Activated CD4-positive, alpha-beta T cell treated with anti-CD3 and anti-CD28 coated beads for 48 hours (primary cell): ENCODE measurements at regions not wholly inside any gene's neighbourhood (a gene's known extent, or its start where the extent isn't known, plus 50 kb on each side); places are given as distances from the start of the nearest gene placed in this dataset.
A peak's percentile ranks its signal among the peaks of the same experiment; 100 is the strongest.

Source experiments
- DNase-seq: peaks from one replicate; pipeline ENCODE4 v3.0.0-alpha.2; 2020

- DNase-seq: no peak
Observed at GRCh38 chr17:72534265-72534664, 413.4 kb downstream of the SOX9 start.

DNA sequence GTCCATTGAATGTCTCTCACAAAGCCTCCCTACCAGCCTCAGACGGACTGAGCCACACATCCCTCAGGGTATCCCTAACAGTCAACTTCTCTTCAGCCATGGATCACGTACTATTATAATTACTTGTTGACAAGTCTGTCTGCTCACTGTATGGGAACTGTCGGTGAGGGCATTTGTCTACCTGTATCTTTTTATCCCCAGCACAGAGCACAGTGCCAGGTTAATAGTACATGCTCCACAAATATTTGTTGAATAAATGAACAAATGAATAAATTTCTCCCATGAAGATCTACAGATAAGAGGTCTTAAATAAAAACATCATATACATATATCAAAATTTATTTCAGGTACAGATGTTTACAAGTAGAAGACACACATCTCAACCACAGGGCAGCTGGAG lies 414.0 kb downstream of the SOX9 start:
- DNase-seq: no peak

DNA sequence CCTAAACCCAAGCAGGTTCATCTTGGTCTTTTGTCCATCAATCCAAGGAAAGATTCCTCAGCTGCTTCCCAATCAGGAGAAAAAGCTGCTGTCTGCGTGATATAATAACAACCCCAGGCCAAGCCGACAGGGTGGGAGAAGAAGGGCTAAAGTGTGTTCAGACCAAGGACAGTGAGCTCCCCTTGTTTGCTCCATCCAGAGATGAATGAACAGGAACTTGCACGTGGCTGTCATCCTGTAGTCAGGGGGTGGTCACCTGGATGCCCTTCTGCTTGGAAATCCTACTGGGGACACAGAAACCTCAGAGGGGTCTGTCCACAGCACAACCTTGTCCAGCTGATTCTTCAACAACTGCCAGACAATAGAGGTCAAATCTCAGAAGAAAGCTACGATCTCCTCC lies 414.5 kb downstream of the SOX9 start:
- no peak for DNase-seq

GRCh38 chr17:72535779-72536178 lies 415.0 kb downstream of the SOX9 start:
- DNase-seq: no peak

DNA sequence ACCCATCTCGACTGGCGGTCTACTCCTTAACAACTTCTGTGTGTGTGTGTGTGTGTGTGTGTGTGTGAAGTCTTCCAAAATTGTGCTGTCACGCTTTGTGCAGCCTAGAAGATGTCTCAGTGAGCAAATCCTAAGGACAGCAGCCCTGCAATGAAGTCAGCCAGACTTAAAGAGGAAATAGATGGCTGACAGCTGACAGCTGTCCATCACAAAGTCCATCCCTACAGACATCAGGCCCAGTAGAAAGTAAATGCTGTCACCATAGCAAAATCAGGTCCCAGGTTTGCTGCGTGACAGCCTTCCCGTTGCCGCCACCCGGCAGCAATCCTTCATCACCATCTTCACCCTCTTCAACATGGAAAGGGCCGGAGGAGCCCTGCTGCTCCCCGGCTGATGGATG lies 416.0 kb downstream of the SOX9 start:
- DNase-seq: no peak

DNA sequence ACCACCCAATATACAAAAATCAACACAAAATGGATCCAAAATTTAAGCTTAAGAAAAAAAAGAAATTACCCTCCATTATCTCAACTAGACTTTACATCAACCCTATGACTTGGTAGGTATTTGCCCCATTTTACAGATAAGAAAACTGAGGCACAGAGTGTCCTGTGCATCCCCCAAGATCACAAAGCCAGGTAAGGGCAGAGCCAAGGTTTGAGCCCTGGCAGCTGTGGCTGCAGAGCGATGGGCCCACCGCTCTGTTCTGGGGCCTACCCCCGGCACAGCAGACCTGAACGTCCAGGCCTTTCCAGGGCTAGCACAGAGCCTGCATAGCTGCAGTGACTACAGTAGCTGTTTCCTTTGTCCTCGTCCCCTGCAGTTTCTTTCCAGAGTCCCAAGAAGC lies 417.6 kb downstream of the SOX9 start:
- DNase-seq: no peak

DNA sequence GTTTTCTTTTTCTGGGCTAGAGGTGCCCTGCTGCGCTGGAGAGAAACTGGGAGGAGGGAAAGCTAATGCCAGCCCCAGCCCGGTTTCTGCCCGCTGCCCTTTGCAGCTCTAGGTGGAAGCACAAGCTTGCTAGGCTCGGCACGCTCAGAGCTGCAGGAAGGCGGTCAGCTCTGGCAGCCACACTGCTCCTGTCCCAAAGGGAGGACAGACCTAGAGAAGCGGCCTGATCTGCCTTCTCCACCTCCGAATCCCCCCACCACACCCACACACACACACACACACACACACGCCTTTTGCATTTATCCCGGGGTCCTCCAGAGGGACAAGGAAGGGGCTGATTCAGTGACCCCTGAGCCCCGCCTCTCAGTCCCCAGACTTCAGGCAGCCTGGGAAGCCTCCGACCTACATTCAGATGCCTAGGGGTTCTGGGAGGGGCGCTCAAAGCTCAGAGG lies 418.1 kb downstream of the SOX9 start:
- no peak for DNase-seq

- DNase-seq: peak; percentile 75
Observed at GRCh38 chr17:72539981-72540897, 419.4 kb downstream of the SOX9 start.

DNA sequence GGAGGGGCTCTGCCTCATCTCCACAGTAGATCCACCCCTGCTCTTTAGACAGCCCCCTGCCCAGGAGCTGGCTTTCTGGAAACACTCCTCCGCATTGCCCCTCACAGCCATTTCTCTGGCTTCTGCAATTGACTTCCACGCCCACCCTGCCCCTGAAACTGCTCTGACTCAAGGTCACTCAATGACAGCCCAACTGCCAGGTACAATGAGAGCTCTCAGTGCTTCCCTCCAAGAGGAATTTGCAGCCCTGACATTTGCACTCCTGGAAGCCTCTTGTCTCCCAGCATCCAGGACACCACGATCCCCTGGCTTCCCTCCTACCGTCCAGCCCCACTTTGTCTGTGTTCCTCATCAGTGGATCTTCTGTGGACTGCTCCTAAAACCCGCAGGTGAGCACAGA lies 421.5 kb downstream of the SOX9 start:
- DNase-seq: no peak

DNA sequence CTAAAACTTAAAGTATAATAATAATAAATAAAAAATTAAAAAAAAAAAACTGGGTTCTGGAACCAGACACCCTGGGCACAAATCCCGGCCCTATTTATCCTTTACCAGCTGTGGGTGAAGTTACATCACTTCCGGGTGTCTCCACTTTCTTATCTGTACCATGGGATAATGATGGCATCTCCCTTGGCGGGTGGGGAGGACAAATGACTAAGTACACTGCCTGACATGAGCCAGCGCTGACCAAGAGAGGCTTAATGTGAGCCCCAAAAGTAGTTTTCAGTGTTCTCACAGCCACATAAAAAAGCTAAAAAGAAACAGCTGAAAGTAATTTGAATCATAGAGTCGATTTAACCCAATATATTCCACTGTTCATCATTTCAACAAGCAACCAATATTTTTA lies 424.9 kb downstream of the SOX9 start:
- DNase-seq: no peak

DNA sequence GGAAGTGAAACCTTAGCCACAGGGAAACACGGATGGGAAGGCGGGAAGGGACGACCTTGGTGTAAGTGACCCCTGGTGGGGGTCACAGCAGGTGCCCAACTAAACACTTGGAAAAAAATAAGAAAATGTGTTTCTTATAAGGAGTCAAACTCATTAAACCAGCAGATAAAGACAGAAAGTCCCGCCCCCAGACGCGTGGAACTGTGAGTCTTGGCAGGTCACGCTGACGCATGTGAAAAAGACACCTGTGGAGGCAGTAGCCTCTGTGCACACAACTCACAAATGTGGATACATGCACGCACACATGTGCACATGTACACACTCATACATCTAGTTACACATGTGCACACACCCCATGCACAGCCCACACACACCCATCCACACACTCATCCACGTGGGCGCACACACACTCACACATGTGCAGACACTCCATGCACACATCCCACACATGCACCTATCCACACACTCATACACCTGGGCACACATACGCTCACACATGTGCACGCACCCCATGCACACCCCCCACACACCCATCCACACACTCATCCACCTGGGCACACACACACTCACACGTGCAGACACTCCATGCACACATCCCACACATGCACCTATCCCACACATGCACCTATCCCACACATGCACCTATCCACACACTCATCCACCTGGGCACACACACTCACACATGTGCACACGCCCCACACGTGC lies 432.4 kb downstream of the SOX9 start:
- DNase-seq: no peak

DNA sequence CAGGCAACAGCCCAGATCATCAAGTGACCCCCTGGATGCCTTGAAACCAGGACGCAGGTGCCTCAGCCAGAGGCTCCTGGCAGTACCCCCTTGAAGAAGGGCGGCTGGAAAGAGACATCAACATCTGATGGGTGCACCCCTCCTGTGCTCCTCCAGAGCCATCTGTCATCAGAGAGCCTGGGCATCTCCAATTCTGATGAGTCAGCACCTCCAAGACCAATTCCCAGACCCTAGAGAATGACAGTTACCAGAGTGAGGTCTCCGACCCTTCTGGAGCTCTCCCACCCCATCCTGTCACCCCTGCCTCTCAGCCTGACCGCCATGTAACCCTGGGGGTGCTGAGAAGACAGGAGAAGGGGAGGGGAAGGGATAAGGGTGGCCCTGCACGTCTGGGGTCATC lies 433.7 kb downstream of the SOX9 start:
- no peak for DNase-seq

GRCh38 chr17:72555052-72555451 lies 434.2 kb downstream of the SOX9 start:
- DNase-seq: no peak

DNA sequence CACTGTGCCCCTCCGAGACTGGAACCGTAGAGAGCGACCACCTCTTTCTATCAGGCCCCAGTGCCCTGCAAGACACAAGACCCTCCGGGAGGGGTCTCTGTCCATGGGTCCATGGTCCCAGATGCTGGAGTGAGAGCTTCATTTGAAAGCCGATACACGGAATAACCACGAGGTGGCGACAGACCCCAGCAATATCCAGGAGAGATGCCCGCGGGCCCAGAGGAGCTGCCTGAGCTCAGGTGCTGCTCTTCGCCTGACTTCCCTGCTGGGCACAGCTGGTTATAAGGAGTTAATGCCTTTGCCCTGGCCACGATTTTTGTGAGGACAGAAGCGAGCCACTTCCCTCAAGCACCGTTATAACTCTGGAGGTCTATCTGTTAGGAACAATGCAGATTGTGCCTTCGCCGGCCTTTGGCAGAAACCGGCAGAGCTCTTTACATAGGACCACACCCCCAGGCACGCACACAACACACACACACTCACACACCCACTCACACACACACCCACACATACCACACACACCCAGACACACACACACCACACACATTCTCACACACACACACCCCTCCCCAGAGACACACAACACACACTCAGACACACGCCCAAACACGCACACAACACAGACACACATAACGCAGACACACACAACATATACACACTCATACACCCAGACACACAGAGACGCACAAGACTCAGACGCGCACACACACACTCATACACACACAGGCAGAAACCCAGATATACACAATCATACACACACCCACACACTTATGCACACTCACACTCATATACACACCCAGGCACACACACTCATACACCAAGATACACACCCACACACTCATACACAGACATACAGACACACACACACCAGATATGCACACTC lies 436.4 kb downstream of the SOX9 start:
- peak; percentile 75 for DNase-seq

- no peak for DNase-seq
Observed at GRCh38 chr17:72558971-72559476, 438.2 kb downstream of the SOX9 start.

DNA sequence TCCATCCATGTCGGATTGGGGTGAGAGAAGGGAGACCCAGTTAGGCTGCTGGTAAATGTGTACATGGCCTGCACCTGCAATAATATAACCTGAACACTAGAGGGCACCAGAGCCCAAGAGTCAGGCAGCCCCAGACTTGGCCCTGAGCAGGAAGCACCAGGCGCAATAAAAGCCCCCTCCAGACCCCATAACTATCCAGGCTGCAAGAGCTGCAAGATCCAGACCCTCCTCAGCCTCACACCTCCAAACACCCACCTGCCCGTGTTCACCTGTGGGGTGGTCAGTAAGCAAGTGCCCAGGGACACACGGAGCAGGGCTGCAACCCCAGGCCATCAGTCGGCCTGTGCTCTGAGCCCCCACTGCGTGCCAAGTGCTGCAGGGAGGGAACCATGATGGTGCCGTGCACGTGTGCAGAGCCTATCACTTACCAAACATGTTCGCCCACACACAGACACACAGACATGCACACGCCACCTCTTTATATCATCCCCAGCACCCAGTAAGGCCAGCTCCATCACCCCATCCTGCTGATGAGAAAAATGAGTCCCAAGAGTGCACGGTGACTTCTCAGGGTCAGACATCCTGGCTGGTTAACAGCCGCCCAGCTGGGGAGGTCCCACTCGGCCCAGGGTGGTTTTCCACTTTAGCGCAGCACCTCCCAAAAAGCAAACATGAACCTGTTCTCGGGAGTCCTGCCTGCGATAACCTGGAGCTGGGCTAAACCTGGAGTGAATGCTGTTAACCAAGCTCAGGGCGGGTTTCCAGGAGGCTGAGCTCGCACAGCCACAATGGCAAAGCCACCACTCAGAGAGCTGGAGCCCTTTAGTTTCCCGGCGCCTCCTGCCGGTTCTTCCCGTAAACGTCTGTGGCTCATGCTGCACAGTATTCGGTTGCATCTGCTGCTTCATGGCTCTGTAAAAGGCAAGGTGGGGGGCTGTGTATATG lies 439.8 kb downstream of the SOX9 start:
- DNase-seq: peak; percentile 52

- DNase-seq: no peak
Observed at GRCh38 chr17:72561266-72561665, 440.4 kb downstream of the SOX9 start.

GRCh38 chr17:72561680-72562079 lies 440.9 kb downstream of the SOX9 start:
- DNase-seq: no peak

GRCh38 chr17:72562615-72563188 lies 441.9 kb downstream of the SOX9 start:
- DNase-seq: no peak

DNA sequence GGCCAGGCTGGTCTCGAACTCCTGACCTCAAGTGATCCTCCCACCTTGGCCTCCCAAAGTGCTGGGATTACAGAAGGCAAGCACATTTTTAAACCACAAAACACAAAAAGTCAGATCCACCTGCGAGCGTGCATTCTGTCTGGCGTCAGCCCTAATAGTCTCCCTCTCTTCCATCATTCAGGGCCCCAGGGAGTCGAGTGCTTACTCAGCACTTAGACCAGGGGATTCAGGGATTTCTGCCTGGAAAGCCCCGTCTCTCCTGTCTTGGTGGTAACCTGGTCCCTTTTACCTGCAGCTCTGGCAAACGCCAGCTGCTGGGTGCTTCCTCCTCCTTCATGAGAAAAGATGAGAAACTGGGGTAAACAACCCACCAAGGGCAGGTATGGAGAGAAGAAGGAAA lies 443.1 kb downstream of the SOX9 start:
- no peak for DNase-seq

DNA sequence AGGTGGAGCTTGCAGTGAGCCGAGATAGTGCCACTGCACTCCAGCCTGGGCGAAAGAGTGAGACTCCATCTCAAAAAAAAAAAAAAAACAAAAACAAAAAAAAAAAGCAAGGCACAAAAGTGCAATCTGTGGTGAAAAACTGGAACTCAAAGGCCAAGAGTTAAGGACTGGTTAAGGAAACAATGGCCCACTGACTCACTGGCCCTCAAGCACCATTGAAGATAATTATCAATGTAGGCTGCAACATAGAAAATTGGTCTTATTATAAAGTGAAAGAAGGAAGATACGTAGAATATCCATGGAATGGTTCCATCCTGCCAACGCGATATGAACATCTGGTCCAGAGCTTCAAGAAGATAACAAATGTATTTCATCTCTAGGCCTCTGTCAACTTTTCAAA lies 444.2 kb downstream of the SOX9 start:
- no peak for DNase-seq
